Ishikawa (cell line): ENCODE measurements at regions not wholly inside any gene's neighbourhood (a gene's known extent, or its start where the extent isn't known, plus 50 kb on each side); places are given as distances from the start of the nearest gene placed in this dataset.

Experiments used
- CEBPB ChIP-seq: IDR thresholded peaks from 2 replicates; pipeline ENCODE4 v1.6.1; 2012
- CREB1 ChIP-seq: IDR thresholded peaks from 2 replicates; pipeline ENCODE4 v1.6.1; 2012; ENCODE audit warnings: low read depth
- EGR1 ChIP-seq: IDR thresholded peaks from 2 replicates; pipeline ENCODE4 v1.6.1; 2012
- EP300 ChIP-seq: IDR thresholded peaks from 2 replicates; pipeline ENCODE4 v1.6.1; 2012; ENCODE audit warnings: borderline replicate concordance
- FOXM1 ChIP-seq: IDR thresholded peaks from 2 replicates; pipeline ENCODE4 v1.6.1; 2012; ENCODE audit warnings: low read depth, borderline replicate concordance
- NFIC ChIP-seq: IDR thresholded peaks from 2 replicates; pipeline ENCODE4 v1.6.1; 2012
- RAD21 ChIP-seq: IDR thresholded peaks from 2 replicates; pipeline ENCODE4 v1.6.1; 2012; ENCODE audit warnings: low read depth
- TAF1 ChIP-seq: IDR thresholded peaks from 2 replicates; pipeline ENCODE4 v1.6.1; 2012; ENCODE audit warnings: low read depth, mild to moderate bottlenecking
- TCF12 ChIP-seq: IDR thresholded peaks from 2 replicates; pipeline ENCODE4 v1.6.1; 2012; ENCODE audit warnings: low read depth
- TEAD4 ChIP-seq: IDR thresholded peaks from 2 replicates; pipeline ENCODE4 v1.6.1; 2012
- YY1 ChIP-seq: IDR thresholded peaks from 2 replicates; pipeline ENCODE4 v1.6.1; 2012; ENCODE audit warnings: low read depth
- ZBTB7A ChIP-seq: IDR thresholded peaks from 2 replicates; pipeline ENCODE4 v1.6.1; 2012; ENCODE audit warnings: low read depth
- TF ChIP-seq, protein P1 (sequence below): IDR thresholded peaks from 2 replicates; pipeline ENCODE4 v1.6.1; 2012
- TF ChIP-seq, protein P2 (sequence below): IDR thresholded peaks from 2 replicates; pipeline ENCODE4 v1.6.1; 2012; ENCODE audit warnings: low read depth, mild to moderate bottlenecking
- TF ChIP-seq, protein P3 (sequence below): IDR thresholded peaks from 2 replicates; pipeline ENCODE4 v1.6.1; 2012

DNA sequence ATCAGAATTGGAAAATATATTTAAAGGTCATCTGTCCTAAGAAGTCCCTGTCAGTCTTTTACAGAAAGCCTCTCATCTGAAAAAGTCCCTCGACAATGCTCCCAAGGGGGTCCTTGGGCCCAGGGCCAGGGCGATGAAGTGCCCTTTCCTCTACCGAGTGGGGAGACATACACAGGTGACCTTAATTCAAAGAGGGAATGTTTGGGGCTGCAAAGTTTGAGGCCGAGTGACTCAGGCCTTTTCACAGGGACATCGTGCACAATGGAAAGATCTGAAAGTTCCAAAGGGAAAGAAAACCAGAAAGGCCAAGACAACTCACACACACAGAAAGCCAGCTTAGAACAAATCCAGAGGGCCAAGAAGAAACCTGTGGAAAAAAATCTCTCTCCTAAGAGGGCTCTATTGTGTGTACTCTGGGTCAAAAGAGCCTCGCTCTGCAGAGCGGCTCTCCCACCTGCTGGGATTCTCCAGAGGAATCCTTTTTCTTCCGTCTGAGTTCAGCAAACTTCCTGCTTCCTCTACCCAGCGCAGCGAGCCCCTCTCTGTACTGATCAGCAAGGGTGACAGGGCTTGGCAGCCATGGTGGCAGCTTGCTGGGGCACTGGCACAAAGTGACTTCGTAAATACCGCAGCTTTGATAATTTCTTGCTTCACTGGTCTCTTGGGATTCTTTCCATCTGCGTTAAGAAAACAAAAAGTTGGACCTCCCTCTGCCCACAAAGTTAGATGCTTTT lies 259.1 kb downstream of the OPA1 start:
- TF ChIP-seq TAF1 (0 out of 2 replicates have a peak, but pooled peaks have one; percentile 21), NFIC (peak; percentile 100), ZBTB7A (peak; percentile 7; the same call in 1 of the 2 replicates), YY1 (peak; percentile 88), TEAD4 (peak; percentile 98), EGR1 (no peak; the same call in 1 of the 2 replicates), CEBPB (peak; percentile 67; the same call in 1 of the 2 replicates), RAD21 (peak; percentile 51), FOXM1 (peak; percentile 99), EP300 (peak; percentile 100), TCF12 (peak; percentile 100), CREB1 (no peak; the same call in 1 of the 2 replicates)
- TF ChIP-seq, protein P1, sequence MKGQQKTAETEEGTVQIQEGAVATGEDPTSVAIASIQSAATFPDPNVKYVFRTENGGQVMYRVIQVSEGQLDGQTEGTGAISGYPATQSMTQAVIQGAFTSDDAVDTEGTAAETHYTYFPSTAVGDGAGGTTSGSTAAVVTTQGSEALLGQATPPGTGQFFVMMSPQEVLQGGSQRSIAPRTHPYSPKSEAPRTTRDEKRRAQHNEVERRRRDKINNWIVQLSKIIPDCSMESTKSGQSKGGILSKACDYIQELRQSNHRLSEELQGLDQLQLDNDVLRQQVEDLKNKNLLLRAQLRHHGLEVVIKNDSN: peak; percentile 6; the same call in 1 of the 2 replicates
- TF ChIP-seq, protein P2, sequence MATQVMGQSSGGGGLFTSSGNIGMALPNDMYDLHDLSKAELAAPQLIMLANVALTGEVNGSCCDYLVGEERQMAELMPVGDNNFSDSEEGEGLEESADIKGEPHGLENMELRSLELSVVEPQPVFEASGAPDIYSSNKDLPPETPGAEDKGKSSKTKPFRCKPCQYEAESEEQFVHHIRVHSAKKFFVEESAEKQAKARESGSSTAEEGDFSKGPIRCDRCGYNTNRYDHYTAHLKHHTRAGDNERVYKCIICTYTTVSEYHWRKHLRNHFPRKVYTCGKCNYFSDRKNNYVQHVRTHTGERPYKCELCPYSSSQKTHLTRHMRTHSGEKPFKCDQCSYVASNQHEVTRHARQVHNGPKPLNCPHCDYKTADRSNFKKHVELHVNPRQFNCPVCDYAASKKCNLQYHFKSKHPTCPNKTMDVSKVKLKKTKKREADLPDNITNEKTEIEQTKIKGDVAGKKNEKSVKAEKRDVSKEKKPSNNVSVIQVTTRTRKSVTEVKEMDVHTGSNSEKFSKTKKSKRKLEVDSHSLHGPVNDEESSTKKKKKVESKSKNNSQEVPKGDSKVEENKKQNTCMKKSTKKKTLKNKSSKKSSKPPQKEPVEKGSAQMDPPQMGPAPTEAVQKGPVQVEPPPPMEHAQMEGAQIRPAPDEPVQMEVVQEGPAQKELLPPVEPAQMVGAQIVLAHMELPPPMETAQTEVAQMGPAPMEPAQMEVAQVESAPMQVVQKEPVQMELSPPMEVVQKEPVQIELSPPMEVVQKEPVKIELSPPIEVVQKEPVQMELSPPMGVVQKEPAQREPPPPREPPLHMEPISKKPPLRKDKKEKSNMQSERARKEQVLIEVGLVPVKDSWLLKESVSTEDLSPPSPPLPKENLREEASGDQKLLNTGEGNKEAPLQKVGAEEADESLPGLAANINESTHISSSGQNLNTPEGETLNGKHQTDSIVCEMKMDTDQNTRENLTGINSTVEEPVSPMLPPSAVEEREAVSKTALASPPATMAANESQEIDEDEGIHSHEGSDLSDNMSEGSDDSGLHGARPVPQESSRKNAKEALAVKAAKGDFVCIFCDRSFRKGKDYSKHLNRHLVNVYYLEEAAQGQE: no peak
- TF ChIP-seq, protein P3, sequence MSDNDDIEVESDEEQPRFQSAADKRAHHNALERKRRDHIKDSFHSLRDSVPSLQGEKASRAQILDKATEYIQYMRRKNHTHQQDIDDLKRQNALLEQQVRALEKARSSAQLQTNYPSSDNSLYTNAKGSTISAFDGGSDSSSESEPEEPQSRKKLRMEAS: peak; percentile 59; the same call in 1 of the 2 replicates

DNA sequence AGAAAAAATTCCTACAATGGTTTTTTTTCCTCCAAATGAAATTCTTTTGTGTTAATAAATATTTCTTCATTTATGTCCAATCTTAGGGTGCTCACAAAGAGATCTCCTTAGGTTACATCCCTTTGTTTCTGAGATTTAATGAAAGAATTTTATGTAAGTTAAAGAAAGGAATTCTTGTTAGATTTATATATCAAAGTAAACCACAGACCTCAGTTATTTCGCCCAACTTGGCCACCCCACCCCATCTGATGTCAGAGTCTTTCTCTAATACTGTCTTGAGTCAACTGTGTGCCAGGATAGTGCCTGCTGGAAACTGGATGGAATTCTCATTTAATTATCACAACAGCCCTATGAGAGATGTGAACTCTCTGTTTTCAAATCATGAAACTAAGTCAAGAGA lies 259.9 kb downstream of the OPA1 start:
- TF ChIP-seq TAF1 (no peak), FOXM1 (no peak), RAD21 (no peak), TEAD4 (no peak), CEBPB (no peak), CREB1 (no peak), ZBTB7A (no peak), EGR1 (no peak), NFIC (no peak), TCF12 (no peak), EP300 (no peak), YY1 (no peak)
- TF ChIP-seq, protein P2: no peak
- TF ChIP-seq, protein P3: no peak
- TF ChIP-seq, protein P1: no peak

DNA sequence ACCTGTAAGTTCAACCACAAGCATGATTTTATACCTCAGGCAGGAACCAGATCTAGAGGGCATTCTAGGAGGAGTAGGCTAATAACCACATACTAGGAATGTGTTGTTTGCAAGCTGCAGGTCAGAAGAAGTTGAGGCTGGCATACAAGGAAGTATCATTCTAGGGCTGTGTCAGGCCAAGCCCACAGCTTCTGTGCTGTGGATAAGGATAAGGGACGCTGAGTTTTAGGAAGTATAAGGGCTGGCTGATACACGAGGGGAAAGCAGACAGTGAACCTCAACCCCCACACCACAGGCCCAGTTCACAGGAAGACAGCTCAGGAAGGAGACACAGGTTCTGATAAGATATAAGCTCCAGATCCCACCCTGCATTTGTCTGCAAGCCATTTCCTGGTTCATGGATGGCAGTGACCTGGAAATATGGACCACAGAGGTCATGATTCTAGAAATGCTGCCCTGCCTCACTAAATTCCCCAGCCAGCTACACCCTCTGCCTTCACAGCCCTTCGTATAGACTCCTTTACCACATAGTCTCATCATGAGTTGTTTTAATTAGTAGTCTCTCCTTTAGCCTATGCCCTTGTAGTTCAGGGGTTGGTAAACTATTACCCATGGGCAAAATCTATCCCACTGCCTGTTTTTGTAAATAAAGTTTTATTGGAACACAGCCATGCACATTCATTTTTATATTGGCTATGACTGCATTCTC lies 260.7 kb downstream of the OPA1 start:
- TF ChIP-seq TAF1 (no peak), RAD21 (no peak), NFIC (0 out of 2 replicates have a peak, but pooled peaks have one; percentile 10), FOXM1 (no peak), TEAD4 (peak; percentile 6; the same call in 1 of the 2 replicates), CREB1 (no peak), TCF12 (no peak), EP300 (no peak)
- TF ChIP-seq, protein P2: no peak
- TF ChIP-seq, protein P3: no peak
- TF ChIP-seq, protein P1: no peak
